HG02610 (cell line): ENCODE measurements at regions not wholly inside any gene's neighbourhood (a gene's known extent, or its start where the extent isn't known, plus 50 kb on each side); places are given as distances from the start of the nearest gene placed in this dataset.
"Not testable (repeated sequence)": the region's sequence is repeated elsewhere in the genome, so short reads cannot be mapped to it uniquely, and the experiment has no call there.

Experiments used
- ATAC-seq: cut with Tn5 transposase; IDR thresholded peaks from one replicate; pipeline ENCODE4 v1.9.1; 2021; ENCODE audit warnings: mild to moderate bottlenecking, moderate library complexity; ENCODE audit not compliant: unreplicated experiment

DNA sequence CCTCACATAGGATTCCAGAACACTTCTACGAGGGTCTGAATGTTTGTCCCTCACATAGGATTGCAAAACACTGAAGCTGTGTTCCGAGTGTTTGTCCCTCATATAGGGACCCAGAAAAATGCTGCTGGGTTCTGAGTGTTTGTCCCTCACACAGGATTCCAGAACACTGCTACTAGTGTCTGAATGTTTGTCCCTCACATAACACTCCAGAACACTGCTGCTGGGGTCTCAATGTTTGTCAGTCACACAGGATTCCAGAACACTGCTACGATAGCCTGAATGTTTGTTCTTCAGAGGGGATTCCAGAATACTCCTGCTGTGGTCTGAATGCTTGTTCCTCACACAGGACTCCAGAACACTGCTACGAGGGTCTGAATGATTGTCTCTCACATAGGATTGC lies 218.7 kb downstream of the FOXD4L6 start:
- ATAC-seq: no peak

GRCh38 chr9:40909111-40909510 lies 219.4 kb downstream of the FOXD4L6 start:
- not testable (repeated sequence) for ATAC-seq

- no peak for ATAC-seq
Measured at GRCh38 chr9:40907657-40908624, 220.5 kb downstream of the FOXD4L6 start.

DNA sequence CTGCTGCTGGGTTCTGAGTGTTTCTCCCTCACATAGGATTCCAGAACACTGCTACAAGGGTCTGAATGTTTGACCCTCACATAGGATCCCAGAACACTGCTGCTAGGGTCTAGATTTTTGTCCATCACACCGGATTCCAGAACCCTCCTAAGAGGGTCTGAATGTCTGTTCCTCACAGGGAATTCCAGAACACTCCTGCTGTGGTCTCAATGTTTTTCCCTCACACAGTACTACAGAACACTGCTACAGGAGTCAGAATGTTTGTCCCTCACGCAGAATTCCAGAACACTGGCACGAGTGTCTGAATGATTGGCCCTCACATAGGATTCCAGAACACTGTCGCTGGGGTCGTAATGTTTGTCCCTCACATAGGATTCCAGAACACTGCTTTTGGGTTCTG lies 221.6 kb downstream of the FOXD4L6 start:
- ATAC-seq: not testable (repeated sequence)

GRCh38 chr9:40892315-40892714 lies 236.2 kb downstream of the FOXD4L6 start:
- not testable (repeated sequence) for ATAC-seq

- ATAC-seq: not testable (repeated sequence)
Measured at GRCh38 chr9:40885858-40886257, 242.6 kb downstream of the FOXD4L6 start.

DNA sequence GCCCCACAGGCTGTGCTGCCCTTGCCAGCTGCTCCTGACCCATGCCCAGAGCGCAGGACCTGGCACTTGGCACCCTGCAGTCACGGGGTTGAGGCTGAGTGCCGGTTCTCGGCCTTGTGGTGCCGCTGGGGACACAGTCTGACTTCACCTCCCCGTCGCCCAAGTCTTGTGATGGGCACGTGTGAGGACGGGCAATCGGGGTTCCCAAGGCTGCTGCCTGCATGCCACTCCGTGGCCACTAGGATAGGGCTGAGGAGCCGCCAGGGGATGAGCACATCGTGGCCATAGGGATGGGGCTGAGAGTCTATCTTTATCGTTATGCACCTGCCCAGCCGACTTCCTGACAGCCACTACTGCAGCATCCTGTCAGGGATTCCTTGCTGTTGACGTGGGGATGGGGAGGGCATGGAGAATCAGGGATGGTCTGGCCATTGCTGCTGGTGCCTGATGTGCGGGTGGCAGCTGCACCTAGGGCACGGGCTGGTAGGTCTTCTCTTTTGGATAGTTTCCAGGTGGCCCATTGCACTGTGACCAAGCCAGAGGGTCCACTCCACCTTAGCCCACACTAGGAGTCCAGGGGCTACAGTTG lies 243.5 kb downstream of the FOXD4L6 start:
- not testable (repeated sequence) for ATAC-seq

GRCh38 chr9:40884072-40884901 lies 244.2 kb downstream of the FOXD4L6 start:
- no peak for ATAC-seq

GRCh38 chr9:40883423-40884071 lies 244.9 kb downstream of the FOXD4L6 start:
- not testable (repeated sequence) for ATAC-seq

- ATAC-seq: not testable (repeated sequence)
Measured at GRCh38 chr9:40873753-40874295, 254.7 kb downstream of the FOXD4L6 start.

- ATAC-seq: not testable (repeated sequence)
Measured at GRCh38 chr9:40868437-40868836, 260.0 kb downstream of the FOXD4L6 start.
